GM18861 (cell line): ENCODE measurements at regions not wholly inside any gene's neighbourhood (a gene's known extent, or its start where the extent isn't known, plus 50 kb on each side); places are given as distances from the start of the nearest gene placed in this dataset.
A peak's percentile ranks its signal among the peaks of the same experiment; 100 is the strongest.

Source experiments
- ATAC-seq: cut with Tn5 transposase; IDR thresholded peaks from one replicate; pipeline ENCODE4 v1.9.1; 2021; ENCODE audit not compliant: unreplicated experiment

DNA sequence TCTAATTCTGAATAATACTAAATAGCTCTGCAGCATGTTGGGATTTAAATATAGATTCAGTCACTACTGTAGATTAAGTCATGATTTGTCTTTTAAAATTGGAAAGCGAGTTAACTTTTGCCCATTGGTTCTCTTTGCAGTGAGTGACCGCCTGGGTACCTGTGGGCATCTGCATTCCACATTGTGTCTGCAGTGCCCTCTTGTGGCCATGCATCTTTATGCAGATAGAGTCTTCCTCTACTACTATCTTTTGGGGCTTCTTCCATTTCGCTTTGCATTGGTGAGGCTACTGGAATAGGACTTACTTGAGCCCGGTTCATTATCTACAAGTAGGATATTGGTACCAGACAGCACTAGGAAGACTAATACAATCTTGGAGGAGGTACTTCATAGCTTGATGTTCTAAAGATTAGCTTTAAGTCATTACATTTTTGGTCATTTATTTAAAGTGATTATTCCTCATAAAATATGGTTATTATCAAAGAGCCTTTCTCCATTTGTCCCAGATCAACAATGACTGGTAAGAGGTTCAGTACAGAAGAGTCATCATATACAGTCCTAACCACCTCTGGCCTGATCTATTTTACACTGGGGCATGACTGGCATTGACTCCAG, 203.0 kb downstream of the SOCS6 start:
- ATAC-seq: peak; percentile 94

DNA sequence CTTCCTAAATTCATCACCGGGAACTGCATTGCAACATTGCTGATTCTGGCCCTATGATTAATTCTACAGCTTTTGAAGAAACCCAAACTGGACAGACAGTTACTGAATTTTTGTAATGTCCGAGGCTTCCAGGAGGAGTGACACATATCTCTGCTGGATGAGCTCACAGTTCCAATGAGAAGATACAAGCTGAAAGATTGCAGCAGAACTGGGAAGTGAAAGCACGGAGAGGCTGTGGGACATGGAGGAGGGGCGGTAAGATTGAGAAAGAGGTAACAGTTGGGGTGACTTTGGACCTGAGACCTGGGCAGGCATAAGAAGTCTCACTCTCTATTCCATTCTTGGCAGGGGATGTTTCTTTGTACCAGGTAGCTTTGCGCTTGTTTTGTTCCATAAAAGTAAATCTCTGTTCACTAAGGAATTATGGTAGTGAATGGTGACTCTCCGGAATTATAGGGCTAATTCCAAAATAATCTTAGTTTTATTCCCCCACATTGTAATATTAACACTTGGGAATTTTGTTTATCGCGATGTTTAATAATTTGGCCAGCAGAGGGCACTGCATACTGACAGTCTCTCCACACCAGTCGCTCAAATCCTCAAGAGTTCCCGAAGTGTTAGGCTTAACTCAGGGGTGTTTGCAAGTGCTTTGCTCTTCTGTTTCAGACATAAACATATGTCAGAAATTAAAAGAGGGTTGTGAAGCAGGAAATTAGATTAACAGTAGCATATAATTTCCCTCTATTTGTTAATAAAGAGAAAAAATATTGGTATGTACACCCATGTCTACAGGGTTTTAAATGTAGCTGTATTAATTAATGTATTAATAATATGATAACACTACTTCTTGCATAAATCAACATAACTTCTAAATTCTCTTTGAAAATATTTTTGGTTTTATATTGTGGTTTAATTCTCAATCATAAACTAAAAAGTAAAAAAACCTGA, 201.4 kb downstream of the SOCS6 start:
- no peak for ATAC-seq

DNA sequence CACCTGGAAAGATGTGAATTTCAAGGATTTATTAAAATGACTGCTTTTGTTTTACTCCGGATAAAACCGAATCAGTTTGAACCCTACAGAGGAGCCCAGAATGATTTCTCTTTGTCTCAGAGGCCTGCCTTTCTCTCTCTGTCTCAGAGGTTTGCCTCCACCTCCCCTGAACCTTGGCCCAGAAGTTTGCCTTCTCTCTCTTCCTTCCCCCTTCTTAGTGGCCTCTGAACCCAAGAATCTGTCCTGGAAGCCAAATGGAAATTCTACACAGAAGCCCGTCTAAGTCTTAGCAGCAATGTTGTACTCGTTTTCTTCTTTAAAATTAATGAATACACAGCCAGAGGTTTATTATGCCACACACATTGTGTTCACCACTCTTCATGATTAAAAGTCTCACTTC, 200.7 kb downstream of the SOCS6 start:
- no peak for ATAC-seq

DNA sequence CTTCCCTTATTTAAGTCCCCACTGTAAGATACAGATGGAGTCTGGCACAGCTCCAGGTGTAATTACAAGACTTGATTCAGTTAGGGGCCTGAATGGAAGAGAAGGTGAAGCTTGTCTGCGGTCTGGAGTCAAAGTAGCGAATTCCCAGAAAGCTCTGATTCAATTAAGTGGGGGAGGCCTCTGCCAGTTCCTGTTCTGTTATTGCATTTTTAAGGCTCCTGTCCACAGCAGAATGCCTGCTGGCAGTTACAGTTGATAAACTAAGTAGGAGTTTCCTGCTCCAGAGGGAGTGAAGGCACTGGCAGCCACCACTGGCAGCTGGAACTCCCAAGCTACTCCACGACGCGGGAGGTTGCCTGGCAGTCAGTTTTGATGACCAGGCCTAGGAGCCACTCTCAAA, 181.1 kb downstream of the SOCS6 start:
- no peak for ATAC-seq

DNA sequence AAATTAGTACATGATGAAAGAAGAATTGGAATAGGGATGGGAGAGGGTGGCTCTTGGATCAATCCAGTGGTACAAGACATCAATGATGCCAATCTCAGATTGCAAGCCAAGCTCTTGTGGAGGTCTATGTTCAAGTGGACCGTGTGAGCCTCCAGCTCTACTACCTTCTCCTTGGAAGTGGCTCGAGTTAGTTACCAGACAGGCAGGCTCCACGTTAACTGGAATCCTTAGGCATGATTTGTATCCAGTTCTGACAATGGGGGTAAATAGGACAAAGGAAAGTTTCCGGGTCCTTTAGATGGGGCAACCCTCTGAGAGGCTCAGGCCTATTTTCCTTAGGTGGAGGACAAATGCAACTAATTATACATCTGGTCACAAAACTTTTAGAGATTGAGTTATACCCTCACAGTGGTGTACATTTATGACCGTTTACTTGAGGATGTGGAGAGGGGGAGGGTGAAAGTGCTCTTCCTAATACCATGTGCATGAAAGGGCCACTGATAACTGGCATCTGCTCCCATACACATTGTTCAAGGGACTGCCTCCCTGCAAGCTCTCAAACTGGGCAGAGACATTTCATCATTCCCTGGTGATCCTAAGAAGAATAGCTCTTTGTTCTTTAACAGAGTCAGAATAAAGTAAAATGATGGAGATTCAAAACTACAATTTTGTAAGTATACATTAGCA, 180.2 kb downstream of the SOCS6 start:
- ATAC-seq: no peak

DNA sequence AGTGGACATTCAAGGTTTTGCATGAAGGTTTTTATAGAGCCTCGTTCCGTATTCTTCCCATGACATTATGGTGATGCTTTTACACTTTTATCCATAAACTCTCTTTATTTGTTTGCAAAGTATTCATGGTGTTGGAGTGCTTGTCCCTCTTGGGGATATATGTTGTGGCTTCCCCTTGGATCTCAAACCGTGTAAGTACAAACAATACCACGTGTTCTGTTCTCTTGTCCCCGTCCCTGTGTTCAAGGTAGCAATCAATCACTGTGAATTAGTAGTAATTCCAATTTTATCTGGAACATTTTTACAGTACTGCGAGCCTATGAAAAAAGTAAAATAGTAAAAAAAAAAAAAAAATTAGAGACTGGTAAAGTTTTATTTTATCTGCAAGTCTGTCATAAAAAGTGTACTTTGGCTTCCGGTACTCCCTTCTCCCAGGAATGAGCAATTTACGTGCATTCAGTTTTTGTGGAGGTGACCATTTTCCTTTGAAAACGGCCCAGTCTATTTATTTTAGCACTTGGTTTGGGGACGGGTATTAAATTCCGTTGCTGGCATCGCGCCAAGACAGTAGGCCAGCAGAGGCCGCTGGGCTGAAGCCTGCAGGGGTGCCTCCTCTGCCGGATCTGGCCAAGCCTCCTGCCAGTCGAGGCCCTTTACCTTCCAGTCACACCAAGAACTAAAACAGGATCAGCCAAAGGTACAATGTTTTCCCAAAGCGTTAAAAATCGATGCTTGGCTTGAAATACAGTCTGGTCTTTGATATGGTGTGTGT, 175.7 kb downstream of the SOCS6 start:
- no peak for ATAC-seq

DNA sequence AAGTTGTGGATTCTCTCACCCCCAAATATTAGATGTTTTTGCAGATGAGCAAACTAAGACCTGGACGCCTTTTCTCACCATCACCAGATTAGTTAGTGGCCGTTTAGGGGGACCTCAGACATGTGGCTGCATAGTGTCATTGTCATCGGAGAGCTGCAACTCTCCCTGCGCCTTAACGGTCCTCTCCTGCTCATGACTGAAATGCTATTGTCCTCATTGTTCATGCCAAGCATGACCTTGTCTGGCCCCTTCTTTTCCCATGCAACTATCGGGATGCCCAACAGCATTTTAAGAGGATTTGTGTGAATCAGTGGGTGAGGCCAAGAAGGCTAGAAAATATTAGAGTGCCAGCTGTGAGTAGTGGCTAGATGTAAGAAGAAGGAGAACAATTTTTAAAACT, 174.2 kb downstream of the SOCS6 start:
- no peak for ATAC-seq

DNA sequence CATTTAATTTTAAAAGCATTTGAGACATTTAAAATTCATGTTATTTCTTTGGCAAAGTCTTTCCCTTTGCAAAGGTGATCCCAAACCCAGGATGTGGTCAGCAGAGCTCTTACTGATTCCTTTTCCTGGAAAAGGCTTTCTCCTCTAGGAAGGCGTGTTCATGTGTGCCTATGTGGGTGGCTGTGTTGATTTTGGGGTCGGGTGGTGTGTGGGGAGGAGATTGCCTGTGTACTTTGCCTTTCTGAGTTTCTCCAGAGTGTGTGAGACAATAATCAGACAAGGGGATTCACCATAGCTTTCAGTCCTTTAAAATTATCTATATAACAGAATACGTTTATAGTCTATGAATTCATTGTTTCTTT, 173.2 kb downstream of the SOCS6 start:
- no peak for ATAC-seq

DNA sequence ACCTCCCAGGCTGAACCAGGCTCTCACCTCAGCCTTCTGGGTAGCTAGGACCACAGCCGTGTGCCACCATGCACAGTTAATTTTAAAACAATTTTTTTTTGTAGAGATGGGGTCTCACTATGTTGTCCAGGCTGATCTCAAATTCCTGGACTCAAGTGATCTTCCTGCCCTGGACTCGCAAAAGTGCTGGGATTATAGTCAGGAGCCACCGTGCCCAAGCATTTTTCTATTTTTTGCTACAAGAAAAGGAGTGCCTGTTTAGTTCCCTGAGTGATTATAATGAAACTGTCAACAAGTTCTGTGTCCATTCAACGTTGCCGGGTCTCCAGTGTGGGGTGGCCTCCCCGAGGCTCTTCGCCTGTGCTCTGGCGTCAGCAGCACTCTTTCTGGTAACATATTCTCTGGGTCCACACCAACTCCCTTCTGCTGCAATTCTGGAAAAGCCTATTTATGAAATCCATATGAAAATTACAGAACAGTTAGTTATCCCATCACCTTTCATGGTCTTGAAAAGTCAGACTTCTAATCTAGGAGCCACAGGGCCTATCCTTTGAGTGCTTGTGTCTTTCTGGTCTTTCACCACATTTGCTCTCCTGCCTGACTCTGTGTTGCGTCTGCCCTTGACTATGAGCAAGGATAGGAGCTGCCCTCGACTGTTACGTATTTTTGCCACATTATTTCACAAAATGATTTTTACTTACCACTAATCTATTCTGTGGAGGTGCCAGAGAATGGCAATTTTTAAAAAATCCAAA, 172.7 kb downstream of the SOCS6 start:
- ATAC-seq: no peak

DNA sequence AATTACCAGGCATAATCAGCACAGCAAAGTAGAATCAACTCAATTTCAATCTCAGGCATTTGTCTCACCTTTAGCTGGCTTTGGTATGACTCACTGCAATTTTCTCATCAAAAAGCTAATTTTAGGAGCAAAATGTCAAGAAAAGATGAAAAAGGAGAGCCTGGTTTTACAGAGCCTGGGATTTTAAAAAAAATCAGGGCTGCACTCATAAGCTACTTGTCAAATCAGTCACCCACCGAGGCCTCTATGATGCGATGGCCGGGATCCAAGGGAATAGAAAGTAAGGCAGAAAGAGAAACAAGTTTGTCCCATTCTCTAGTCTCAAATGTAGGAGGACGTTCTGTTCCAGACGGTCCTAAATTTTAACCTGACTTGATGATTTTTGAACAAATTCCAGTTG, 170.9 kb downstream of the SOCS6 start:
- no peak for ATAC-seq

DNA sequence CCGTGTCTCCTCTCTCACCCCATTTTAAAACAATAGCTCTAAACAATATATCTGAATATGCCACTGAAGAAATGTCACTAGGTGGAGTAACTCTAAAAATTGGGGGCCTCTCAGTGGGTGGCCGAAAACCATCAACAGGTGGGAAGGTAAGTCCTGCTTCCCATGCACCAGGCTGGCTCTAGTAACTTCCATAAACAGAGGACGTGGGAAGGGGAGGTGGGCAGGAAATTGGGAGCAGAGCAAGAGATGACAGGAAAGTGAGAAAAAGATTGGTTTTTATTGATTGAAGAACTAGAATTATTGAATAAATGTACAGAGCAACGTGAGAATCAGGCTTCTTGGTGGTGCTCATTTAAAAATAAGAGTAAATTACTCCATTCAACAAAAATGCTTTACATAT, 170.4 kb downstream of the SOCS6 start:
- no peak for ATAC-seq

DNA sequence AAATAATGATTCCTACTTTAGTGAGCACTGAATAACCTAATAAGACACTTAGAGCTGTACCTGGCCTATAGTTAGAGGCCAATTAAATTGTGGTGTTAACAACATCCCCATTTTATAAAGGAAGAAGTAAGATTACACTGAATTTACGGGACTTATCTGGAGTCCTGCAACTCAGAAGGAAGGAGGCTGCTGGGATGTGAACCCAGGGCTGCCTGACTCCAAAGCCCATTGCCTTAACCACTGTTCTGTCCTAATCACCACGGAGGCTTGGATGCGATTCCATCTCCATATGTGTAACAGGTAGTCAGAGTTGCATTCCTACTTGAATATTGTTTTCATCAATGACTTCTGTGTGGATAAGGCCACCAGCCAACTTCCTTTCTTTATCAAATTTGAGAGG, 168.9 kb downstream of the SOCS6 start:
- no peak for ATAC-seq

DNA sequence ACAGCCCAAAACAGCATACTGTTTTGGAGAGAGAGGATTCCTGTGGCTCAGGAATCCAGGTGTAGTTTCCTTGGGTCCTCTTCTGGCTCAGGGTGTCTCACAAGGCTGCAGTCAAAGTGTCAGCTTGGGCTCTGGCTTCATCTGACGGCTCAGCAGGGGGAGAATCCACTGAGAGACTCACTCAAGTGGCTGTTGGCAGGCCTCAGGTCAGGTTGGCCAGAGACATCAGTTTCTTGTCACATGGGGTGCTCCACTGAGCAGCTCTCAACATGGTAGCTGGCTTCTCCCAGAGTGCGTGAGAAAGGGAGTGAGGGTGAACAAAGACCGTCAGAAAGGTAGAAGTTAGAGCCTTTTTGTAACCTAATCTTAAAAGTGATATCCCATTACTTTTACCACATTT, 168.4 kb downstream of the SOCS6 start:
- no peak for ATAC-seq

DNA sequence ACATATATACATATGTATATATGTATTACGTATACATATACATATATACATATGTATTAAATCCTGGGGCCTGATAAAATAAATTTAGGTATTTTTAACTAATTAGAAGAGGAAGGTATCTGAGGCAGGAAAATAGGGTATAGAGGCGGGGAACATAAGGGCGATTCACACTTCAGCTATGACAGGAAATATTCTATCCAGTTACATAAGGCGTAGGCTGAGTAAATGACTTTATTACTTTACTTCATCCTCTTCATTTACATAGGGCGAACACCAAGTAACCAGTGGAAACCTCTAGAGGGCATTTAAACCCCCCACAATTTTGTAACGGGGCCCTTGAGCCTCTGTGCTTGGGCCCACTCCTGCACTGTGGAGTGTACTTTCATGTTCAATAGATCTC, 167.5 kb downstream of the SOCS6 start:
- no peak for ATAC-seq

DNA sequence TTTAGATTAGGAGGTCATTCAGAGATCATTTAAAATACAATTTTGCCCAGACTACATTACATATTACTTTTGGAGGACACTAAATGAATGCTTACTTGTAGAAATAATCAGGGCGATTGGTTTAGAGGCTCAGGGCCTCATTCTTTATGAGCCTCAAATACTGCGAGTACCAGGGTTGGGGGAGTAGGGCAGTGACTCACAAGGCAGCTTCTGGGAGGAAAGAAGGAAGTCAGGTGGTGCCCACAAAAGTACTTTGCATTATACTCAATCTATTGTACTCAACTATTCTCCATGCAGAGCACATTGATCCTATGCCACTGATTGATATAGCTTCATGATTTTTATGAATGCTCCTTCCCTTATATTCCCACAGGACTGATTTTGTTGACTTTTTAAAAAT, 166.9 kb downstream of the SOCS6 start:
- ATAC-seq: no peak

DNA sequence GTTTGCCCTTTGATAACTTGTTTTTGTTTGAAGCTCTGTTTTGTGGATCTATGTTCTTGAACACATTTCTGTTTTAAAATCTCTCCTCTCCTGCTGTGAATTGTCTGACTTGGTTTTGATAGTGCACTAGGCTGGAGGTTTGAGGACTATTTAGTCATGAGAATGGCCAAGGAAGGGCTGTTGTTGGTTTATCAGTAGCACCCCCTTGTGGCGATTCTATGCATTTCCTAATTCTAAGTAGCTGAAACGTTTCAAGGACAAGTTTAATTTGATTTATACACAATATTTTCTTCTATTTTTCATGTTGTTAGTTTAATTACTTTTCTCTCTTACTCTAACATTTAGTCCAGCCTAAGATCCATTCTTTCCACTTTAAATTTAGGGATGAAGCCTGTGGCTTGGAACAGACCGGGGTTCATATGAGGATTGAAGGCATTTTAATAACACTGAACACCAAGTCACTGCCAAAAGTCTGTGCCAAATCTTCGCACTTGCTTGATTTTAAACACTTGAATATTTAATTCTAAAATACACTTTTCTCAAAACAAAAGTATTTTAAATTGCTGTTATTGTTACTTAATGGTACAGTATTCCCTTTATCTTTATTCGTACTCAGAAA, 166.0 kb downstream of the SOCS6 start:
- ATAC-seq: peak; percentile 78

DNA sequence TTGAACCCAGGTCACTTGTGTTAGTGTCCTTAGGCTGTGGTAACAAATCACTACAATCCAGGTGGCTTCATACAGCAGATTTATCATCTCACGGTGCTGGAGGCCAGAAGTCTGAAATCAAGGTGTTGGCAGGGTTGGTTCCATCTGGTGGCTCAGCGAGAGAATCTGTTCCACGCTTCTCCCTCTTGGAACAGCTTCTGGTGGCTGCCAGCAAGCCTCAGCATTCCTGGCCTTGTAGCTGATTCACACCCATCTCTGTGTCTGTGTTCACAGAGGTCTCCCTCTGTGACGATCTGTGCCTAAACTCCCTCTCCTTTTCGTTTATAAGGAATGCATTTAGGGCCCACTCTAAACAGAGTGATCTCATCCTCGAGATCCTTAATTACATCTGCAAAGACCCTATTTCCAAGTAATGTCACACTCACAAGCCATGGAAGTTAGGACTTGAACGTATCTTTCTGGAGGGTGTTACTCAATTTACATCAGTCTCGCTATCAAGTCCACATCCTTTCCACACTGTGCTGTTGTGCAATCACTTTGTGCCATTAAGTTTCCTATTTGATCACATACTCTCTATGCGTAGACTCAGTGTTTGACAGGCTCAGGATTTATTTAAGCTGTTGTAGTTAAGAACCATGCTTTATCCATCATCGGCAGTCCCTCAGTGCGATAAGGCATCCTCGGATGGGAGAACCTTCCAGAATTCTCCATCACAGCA, 164.4 kb downstream of the SOCS6 start:
- no peak for ATAC-seq

DNA sequence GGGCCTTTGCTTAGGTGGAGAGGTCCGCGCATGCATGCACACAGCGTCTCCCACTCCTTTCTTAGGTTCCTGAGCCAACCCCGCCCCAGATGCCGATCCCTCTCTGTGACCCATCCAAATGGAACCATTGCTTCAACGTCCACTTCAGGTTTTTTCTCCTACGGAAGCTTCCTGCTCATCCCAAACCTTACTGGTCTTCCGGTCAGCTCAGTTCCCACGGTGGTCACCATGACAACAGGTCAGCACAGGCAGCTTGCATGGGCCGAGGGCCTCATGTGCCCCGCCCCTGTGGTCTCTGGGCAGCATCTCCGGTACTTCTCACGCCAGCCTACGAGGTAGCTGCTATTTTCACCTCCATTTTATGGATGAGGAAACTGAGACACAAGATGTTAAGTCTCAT, 163.7 kb downstream of the SOCS6 start:
- no peak for ATAC-seq

DNA sequence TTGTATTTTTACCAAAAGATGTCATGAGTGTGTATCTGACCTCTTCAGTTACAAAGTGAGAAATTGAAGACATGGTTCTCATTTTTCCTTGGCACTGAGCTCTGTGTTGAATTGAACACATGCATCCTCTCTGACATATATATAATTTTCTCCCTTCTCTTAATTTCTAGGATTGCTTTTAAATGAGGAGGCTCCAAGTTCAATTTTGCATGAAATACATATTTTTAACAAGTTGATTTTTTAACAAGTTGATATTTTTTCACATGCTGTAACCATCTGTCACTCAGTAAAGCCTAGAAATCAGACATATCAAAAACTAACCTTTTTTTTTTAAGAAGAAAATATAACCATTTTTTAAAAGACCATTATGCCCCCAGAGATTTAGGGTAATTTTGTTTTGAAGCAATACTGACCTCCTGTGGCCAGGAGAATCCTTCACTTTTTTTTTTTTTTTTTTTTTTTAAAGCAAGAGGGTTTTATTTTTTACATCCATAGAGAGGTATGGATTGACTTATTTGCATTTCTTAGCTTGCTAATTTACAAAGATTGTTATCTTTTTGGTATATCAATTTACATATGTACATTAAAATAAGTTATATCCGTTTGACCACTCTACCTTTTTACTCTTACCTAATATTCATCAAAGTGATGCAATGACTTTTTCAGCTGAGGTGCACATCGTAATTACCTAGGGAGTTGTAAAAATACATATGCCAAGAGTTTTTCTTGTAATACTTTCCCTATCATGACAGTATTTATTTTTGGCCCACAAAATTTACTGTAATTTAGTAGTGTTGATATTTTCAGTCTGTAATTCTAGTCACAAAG, 161.8 kb downstream of the SOCS6 start:
- no peak for ATAC-seq
